ENCODE measurements at regions not wholly inside any gene's neighbourhood (a gene's known extent, or its start where the extent isn't known, plus 50 kb on each side); places are given as distances from the start of the nearest gene placed in this dataset.

GRCh38 chr3:117632191-117632590 lies 922.6 kb downstream of the TUSC7 start:
- TF ChIP-seq CTCF (IDR thresholded peaks at IDR 0.05 in 4 of 5, conservative IDR thresholded peaks at IDR 0.05 in 1 of 5) (no peak), POLR2A (IDR thresholded peaks at IDR 0.05) (no peak)

Data from gastrocnemius medialis (tissue), 4 donors.